ENCODE measurements at regions not wholly inside any gene's neighbourhood (a gene's known extent, or its start where the extent isn't known, plus 50 kb on each side); places are given as distances from the start of the nearest gene placed in this dataset.

DNA sequence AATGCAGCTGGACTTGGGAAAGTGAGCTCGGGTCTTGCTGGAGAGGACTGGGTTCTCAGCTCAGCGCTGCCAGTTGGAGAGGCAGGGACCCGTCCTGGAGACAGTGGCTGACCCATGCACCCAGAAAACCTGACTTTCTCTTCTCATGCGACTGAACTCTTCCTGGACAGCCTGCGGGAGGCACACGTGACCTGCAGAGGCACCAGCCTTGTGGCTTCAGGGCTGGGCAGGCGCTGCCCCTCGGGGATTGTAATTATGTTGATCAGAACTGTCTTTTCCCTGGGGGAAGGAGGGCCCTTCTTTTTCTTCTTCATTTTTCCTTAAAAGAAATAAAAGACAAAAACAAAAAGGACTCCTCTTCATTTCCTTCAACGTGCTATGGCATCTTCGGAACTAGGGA lies 198.1 kb downstream of the VAPA start:
- TF ChIP-seq, protein P1, sequence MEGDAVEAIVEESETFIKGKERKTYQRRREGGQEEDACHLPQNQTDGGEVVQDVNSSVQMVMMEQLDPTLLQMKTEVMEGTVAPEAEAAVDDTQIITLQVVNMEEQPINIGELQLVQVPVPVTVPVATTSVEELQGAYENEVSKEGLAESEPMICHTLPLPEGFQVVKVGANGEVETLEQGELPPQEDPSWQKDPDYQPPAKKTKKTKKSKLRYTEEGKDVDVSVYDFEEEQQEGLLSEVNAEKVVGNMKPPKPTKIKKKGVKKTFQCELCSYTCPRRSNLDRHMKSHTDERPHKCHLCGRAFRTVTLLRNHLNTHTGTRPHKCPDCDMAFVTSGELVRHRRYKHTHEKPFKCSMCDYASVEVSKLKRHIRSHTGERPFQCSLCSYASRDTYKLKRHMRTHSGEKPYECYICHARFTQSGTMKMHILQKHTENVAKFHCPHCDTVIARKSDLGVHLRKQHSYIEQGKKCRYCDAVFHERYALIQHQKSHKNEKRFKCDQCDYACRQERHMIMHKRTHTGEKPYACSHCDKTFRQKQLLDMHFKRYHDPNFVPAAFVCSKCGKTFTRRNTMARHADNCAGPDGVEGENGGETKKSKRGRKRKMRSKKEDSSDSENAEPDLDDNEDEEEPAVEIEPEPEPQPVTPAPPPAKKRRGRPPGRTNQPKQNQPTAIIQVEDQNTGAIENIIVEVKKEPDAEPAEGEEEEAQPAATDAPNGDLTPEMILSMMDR (IDR thresholded peaks at IDR 0.05; ENCODE audit: poor library complexity), result no peak
- TF ChIP-seq EZH2 (IDR thresholded peaks at IDR 0.05; ENCODE audit: borderline replicate concordance), result no peak

Data from hepatocyte (in vitro differentiated cells).